ENCODE measurements at regions not wholly inside any gene's neighbourhood (a gene's known extent, or its start where the extent isn't known, plus 50 kb on each side); places are given as distances from the start of the nearest gene placed in this dataset.

DNA sequence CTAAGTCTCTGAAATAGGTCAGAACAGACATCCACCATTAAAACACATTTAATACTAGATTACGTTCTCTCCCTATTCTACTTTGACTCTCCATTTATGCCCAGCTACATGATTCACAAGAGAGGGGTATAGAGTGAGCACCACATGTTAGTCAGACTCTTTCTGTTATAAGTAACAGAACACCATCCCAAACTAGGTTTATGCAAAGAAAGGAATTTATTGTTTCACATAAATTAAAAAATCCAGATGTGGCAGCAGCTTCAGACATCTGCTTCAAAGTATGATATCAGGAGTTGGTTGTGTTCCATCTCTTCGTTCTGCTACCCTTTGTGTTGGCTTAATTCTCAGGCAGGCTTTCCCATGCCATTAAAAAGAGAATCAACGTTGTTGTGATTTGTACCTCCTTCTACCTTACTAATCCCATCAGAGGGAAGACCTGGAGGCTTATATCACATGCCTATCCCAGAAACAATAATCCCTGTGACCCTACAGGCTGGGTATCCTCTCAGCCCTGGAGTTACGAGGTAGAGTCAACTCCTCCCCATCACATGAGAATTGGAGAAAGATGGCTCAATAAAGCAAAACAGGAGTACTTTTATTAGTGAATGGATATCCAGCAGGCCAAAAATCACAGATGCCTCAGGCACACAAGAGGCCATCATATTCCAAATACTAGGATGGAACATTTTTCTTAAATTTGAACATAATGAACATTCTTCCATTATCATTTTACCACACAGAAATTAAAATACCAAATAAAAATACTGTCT is 163.2 kb downstream of the SLC7A11 start:
- no peak for DNase-seq

DNA sequence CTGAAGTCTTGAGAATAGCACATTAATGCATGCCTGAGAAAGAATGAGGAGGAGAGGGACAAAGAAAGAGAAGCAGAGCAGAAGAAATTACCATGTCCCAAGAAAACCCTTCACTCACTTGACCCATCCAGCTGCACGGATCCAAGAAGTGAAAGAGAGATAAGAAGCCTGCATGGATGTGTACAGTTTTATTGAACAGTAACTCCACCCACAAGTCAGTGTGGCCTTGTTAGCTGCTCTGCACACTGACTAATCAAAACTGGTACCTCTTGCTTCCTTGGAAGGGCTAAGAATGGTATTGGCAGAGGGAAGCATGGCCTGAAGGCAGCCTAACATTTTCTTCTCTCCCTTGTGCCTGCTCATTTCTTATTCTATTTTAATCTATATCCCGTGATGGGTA is 163.9 kb downstream of the SLC7A11 start:
- no peak for DNase-seq

DNA sequence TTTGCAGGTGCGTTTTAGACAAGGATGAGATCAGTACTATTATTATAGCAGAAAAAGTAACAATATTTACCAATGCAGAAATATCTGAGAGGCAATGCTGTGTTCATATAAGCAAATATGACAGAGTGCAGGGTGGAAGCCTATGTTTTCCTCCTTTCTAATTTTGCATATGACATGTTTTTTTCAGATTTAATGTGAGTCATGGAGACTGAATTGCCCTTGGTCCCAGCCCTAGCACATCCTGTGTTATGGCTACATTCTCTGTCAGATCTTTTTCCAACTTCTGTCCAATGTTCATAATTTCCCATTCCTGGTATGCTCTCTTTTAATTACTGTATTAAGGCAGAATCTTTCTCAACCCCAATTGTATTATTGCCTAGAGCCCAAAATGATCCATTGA is 165.6 kb downstream of the SLC7A11 start:
- DNase-seq, result no peak

DNA sequence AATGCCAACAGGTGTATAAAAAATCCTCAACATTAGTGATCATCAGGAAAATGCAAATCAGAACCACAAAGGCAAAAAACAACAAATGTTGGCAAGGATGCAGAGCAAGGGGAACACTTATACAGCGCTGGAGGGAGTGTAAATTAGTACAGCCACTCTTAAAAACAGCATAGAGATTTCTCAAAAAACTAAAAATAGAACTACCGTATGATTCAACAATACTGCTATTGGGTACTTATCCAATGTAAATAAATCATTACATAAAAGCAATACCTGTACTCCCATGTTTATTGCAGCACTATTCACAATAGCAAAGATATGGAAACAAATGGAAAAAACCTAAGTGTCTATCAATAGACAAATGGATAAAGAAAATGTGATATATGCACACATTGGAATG is 171.3 kb downstream of the SLC7A11 start:
- DNase-seq, result no peak

DNA sequence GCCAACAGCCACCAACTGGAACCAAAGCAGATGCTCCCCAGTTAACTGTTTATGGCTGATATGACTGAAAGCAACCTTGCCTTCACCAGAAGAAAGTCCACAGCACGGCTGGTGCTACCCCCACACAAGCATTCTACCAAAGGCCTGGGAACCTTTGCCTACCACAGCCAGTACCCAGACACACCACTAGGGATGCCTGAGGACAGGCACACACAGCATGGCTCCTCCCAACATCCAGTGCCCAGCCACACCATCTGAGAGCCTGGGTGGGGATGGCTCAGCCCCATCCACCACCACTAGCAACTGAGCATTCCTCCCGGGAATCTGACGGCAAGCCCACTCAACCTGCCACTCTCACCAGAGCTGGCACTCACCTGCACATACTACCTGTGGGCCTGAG is 178.6 kb downstream of the SLC7A11 start:
- no peak for DNase-seq

DNA sequence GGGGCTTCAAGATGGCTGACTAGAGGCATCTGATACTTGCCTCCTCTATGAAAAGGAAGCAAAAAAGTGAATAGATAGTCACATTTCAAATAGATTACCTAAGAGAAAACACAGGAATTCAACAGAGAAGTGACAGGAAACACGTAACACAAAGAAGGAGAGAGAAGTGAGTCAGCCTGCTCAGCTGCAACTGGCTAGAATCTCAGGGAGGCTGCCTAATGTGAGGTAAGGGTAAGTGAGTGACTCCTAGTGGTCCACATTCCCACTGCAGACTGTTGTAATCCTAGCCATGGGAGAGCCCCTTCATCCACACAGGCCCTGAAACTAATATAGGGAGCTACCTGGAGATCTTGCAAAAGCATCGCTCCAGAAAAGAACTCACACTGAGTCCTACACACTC is 179.2 kb downstream of the SLC7A11 start:
- no peak for DNase-seq

DNA sequence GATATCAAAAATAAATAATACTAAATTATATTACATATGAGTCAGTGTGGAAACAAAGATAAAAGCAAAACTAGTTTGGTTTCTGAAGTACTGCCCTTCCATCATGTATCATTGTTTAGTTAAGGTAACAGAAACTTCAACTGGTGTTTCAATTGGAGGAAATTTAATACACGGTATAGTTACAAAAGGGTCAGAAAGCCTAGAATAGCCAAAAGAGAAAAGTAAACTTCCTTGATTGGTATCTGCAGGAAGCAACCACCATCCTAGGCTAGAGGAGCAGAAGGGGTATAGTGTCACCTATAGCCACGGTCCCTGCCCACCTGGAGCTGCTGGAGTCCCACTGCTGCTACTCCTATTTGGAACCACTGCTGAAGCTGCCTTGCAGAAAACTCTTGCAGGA is 185.6 kb downstream of the SLC7A11 start:
- DNase-seq, result no peak

DNA sequence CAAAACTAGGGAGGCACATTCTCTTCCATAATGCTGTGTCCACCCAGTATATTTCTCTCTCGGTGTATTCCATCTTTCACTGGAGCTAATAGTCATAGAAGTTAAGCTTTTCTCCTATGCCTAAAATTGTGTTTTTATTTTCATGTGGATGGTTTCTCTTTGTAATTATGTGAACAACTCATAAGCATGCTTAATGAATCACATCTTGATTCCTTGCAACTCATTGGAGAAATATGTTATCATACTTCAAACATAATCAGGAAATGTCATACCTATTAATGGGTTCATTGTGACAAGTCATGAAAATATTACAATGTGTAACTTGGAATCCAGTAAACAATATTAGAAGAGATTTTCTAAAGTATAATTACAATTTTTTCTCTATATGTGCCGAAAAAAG is 186.3 kb downstream of the SLC7A11 start:
- DNase-seq, result no peak

DNA sequence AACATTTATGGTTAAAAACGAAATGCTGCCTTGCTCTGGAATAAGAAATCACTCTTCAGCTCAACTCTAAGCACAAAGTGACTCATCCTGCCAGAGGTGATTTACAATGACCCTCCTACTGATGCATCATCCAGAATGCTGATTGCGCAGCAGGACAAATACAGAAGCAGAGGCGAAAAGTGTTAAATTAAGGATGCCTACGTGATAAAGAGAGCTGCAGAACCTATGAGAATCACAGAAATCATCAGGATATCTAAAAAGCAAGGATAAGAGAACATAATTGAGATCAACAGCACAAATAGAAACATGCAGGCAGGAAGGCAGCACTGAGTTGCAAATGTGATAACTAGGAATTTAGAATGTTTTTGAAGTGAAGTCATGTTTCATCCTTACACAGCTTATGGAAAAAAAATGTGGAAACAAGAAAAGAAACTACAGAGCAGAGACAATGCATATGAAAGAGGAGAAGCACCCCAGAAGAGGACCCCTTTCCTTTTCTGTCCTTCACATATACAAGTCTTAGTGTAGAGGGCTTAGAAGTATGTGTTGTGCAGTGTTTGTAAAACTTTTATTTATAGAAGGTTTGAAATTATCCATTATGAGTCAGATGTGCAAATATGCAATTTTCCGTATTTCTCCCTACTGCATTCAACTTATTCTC is 188.4 kb downstream of the SLC7A11 start:
- DNase-seq, result no peak

DNA sequence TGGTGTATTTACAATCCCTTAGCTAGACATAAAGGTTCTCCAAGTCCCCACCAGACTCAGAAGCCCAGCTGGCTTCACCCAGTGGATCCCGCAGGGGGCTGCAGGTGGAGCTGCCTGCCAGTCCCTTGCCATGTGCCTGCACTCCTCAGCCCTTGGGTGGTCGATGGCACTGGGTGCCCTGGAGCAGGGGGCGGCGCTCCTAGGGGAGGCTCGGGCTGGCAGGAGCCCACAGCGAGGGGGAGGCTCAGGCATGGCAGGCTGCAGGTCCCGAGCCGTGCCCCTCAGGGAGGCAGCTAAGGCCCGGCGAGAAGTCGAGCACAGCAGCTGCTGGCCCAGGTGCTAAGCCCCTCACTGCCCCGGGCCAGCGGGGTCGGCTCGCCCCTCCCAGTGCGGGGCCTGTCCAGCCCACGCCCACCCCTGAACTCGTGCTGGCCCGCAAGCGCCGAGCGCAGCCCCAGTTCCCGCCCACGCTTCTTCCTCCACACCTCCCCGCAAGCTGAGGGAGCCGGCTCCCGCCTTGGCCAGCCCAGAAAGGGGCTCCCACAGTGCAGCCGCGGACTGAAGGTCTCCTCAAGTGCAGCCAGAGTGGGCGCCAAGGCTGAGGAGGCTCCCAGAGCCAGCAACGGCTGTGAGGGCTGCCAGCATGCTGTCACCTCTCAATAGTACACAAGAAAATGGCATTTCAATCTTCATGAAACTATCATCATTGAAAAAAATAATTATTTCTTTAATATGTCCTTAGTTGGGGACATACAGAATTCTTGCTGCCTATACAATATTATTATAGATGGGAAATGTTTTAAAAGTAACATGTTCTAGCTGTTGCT is 189.1 kb downstream of the SLC7A11 start:
- DNase-seq, result no peak

DNA sequence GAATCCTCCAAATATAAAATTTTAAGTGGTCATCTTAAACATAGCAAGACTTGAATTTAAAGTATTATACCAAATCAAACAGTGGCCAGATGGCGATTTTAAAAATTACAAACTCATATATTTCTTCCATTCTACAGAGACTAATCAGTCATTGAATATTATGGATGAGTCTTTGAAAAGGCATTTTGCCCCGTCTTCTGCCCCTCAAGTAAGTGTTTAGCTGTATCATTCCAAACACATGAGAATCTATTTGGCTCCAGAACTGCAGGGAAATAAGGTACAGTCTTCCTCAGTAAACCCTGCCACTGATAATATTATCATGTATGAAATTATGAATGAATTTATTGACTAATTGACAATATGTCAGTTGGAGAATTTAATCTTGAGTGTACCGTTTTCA is 191.0 kb downstream of the SLC7A11 start:
- DNase-seq, result no peak

DNA sequence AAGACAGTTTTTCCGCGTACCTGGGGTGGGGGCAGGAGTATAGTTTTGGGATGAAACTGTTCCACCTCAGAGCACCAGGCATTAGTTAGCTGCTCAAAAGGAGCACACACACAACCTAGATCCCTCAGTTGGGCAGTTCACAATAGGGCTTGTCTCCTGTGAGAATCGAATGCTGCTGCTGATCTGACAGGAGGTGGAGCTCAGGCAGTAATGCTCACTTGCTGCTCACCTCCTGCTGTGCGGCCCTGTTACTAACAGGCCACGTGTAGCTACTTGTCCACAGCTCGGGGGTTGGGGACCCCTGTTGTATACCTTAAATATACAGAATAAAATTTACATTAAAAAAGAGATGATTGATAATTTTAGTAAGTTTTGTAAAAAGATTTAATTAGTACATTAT is 191.5 kb downstream of the SLC7A11 start:
- no peak for DNase-seq

DNA sequence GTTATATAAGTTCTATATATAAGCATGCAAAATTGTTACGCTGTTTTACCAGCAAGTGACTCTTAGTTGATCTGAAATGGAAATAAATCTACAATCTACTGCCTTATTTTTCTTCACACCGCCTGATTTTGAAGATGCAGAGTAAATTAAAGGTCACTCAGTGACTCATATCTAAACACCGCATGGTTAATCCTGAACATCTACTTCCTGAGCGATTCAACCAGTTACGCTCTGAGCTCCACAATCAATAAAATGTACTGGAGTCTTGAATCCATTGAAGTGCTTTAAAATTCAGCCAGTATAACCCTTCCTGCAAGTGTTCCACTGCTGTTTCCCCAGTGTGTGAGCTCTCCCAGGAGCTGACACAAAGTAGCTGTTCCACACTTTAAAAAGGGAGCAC is 192.8 kb downstream of the SLC7A11 start:
- no peak for DNase-seq

DNA sequence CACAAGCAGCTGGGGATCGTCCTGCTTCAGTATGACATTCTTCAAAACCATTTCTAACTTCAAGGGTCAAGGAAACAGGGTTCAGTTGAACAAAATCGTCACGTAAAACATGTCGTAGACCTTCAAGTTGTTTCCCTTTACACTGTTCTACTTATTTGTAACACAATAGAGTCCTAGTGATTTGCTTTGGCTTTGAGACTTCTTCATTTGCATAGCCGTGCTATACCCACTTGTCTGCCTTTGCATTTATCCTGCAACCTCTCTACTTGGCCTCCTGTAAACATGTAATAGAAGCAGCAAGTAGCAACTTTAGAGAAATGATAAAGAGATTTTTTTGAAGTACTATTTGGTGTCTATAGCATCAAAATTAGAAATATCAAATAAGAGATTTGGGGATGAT is 194.9 kb downstream of the SLC7A11 start:
- no peak for DNase-seq

DNA sequence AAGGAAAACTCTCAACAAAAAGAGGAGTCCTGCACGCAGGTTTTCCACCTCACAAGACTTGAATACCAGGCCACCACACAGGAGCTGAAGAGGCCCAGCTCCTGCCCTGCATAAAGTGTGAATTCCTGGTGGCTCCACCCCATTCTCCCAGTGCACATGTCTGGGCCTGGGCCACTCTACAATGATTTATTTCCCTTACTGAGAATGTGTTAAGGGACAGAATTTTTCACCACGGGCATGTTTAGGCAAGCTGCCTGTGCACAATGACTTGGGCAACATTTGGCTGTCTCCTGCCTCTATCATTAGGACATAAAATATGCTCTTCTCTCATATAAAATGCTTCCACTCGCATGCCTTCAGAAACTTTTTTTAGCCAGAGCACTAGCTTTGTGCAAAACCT is 197.1 kb downstream of the SLC7A11 start:
- DNase-seq, result no peak

DNA sequence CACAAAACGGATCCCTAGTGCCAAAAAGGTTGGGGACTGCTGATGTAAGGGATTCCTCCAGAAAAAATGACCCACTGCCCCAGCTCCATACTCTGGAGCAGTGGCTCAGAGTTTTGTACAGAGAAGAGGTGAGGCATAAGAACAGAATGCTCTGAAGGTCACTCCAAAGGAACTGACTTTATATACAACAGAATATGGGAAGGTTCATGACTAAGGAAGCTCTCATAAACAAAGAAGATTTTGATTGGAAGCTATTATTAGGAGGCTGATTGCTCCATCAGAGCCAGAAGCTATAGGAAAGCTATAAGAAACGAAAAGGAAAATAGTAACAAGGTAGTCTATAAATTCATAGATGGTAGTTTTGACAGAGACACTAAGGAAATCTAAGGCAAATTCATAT is 203.1 kb downstream of the SLC7A11 start:
- DNase-seq, result no peak

DNA sequence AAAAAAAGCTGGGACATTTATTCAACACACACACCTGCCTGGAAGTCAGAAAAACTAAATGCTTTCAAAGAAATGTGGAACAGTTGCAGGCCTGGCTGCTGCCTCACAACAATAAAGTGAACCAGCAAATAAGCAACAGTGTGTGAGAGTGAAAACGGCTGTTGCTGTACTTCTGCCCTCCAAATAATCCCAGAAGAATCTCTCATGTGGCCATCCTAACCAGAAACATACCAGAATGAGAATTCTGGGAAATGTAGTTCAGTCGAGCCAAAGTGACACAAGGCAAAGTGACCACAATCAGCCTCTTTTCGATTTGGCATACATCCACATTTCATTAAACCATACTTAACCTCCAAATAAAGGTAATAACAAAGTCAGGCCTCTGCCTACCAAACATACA is 204.5 kb downstream of the SLC7A11 start:
- DNase-seq, result no peak

DNA sequence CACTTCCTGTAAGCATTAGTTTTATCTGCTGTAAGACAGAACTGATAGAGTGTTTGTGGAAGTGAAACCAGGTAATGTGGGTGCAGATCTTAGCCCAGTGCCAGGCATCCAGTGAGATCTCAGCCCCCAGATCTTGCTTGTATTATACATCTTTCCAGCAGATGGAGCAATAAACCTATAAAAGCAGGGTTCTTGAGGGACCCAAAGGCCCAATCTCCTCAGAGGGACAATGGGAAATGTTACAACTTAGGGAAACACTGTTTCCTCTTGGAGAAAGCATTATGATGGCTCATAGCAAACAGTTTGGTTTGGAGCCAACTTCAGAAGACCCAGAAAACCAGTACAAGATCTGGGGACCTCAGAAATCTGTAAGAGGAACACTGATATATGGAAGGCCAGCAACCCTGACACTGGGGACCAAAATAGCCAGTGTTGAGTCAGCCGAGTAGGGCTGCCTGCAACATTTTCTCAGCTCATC is 206.3 kb downstream of the SLC7A11 start:
- no peak for DNase-seq

DNA sequence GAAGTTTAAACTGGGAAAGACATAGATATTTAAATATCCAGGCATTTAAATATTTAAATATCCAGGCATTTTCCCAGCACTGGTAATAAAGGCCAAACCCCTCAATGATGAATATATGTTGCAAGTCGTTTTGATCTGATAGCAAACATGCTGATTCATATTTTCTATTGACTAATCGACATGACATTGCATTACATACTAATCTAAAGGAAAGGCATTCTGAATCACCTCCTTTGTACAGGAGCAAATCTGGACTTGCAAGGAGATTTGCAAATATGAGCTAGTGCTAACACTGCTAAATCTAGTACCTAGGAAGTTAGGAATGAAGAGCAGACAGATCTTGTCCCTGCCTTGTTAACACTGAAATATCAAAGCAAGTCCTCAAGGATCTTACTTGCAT is 207.3 kb downstream of the SLC7A11 start:
- DNase-seq, result no peak

DNA sequence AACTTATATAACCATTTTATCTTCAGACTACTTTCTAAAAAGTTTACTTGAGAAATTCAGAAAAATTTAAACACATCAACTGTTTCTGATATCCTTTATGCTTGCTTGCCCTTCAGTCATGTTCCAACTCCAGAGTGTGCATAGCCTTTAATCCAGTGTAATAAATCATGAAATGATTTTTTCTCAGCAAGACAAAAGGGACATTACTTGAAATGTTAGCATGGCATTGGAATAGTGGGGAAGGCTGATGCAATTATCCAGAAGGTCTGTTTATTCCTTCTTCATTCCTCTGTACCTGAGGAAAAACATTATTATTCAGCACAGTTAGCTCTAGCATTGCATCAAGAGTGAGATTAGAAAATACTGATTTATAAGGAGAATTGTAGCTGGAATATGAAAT is 209.9 kb downstream of the SLC7A11 start:
- DNase-seq, result no peak

DNA sequence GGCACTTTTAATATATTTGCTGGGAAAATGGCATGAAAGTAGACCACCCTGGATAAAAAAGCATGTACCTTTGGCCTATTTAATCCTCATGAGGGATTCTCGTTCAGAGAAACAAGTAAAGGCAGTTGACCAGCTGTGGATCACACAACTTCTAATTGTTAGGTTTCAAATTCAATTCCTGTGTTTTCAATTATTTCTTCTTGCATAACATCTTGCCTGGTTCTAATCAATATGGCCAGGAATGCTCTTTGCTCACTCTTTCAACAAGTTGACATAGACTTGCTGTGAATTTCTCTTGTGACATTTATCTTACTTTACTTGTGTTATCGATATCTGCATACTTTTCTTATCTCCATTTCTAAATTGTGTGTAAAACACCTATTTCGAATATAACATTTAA is 211.8 kb downstream of the SLC7A11 start:
- no peak for DNase-seq

DNA sequence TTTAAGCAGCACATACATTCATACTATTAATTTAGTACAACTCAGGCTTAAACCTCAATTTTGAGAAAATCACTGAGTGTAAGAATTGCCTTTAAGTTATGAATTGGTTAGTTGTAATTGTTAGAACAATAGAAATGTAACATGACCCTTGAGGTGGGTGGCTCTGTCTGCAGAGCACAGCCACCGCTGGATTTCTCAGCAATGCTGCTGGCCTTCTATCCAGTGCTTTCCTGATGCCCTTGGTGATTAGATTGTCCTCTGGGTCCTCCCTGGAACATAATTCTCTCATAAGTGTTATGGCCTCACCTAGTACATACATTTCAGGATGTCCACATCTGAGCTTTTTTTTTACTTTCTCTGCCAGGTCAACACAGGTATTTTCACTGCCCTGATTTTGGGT is 213.2 kb downstream of the SLC7A11 start:
- DNase-seq, result no peak

DNA sequence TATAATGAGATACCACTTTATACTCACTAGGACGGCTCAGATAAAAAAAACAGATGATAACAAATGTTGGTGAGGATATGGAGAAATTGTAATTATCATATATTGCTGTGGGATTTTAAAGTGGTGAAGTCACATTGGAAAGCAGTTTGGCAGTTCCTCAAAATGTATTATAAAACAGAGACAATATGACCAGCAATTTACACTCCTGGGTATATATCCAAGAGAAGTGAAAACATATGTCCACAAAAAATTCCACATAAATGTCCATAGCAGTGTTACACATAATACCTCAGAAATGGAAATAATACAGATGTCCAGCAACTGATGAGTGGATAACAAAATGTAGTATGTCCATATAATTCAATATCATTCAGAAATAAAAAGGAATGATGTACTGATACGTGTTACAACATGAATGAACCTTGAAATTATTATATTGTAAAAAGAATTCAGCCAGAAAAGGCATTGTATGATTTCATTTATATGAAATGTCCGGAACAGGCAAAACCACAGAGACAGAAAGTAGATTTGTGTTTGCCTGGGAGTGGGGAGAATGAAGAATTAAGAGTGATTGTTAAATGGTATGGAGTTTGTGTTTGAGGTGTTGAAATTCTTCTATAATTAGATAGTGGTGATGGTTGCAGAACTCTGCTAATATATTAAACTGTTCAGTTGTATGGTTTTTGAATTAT is 220.9 kb downstream of the SLC7A11 start:
- no peak for DNase-seq

All from NCI-H524 treated with DMSO at 0.1 percent for 48 hours (cell line).